Breast epithelium (tissue), 4 donors: ENCODE measurements at regions not wholly inside any gene's neighbourhood (a gene's known extent, or its start where the extent isn't known, plus 50 kb on each side); places are given as distances from the start of the nearest gene placed in this dataset.
A peak's percentile ranks its signal among the peaks of the same experiment; 100 is the strongest.
"Not testable (repeated sequence)": the region's sequence is repeated elsewhere in the genome, so short reads cannot be mapped to it uniquely, and the experiment has no call there.

Source experiments
- DNase-seq, 2 donors: peaks; one replicate each; pipeline ENCODE4 v3.0.0-alpha.2; 2019; ENCODE audit warnings: low spot score in 2 of 2
- H3K27ac ChIP-seq, 2 donors: fragments of 200-600 bp; sonication (generic) in 1 of 2; one replicate each; pipeline ENCODE4 v1.5.1; 2016 to 2019; ENCODE audit warnings: mild to moderate bottlenecking in 1 of 2
- H3K27me3 ChIP-seq, 2 donors: fragments of 200-600 bp; sonication (generic) in 1 of 2; one replicate each; pipeline versions ENCODE4 v1.5.1 to v1.6.0; 2017 to 2019; ENCODE audit warnings: control low read depth in 1 of 2, mild to moderate bottlenecking in 1 of 2
- H3K36me3 ChIP-seq: fragments of 200-600 bp; one replicate; pipeline ENCODE4 v1.5.1; 2019
- H3K4me1 ChIP-seq, 2 donors: fragments of 200-600 bp; sonication (generic); one replicate each; pipeline ENCODE4 v1.5.1; 2016 to 2019; ENCODE audit warnings: control low read depth in 1 of 2
- H3K4me3 ChIP-seq, 3 donors: fragments of 200-600 bp; sonication (generic); 1 replicate in 2 of 3; 2 replicates in 1 of 3; pipeline ENCODE4 v1.5.1; 2016 to 2019; ENCODE audit warnings: mild to moderate bottlenecking in 3 of 3, moderate library complexity in 2 of 3
- H3K9me3 ChIP-seq, 2 donors: fragments of 200-600 bp; sonication (generic) in 1 of 2; one replicate each; pipeline ENCODE4 v1.5.1; 2016 to 2019; ENCODE audit warnings: control low read depth in 1 of 2
- POLR2A ChIP-seq: fragments of 450-650 bp; IDR thresholded peaks from one replicate; pipeline ENCODE4 v1.6.1; 2016; ENCODE audit warnings: antibody characterized with exemption, mild to moderate bottlenecking, moderate library complexity
- POLR2AphosphoS5 ChIP-seq, 3 donors: sonication (generic); formaldehyde crosslinking; IDR thresholded peaks; one replicate each; pipeline ENCODE4 v1.6.1; 2017; ENCODE audit warnings: antibody characterized with exemption in 3 of 3
- intact Hi-C: fragments of 100-400 bp; cut with DNase I; formaldehyde crosslinking; loops from one replicate; pipeline ENCODE4 v1.15.1; 2023; ENCODE audit warnings: low total_unique reads
- TF ChIP-seq, protein P1 (sequence below), 3 donors: fragments of 450-650 bp; IDR thresholded peaks; one replicate each; pipeline ENCODE4 v1.5.1; 2016 to 2017; ENCODE audit warnings: antibody characterized with exemption in 3 of 3, mild to moderate bottlenecking in 3 of 3, moderate library complexity in 3 of 3

DNA sequence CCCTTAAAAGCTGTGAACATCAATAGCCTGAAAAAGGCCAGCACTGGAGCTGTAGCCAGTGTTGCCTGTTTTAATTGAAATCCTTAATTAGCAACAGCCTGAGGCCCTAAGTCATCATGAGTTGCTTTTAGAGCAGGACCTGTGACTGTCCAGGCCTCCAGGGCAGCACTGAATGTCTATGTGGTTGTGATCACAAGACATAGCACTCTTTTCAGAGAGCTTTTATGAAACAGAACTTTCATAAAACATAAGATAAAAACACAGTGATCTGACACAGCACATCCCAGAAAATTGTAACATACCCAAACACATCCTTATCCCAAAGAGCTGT lies 85.5 kb upstream of the MYO10 start:
- Histone ChIP-seq H3K4me1 (no peaks in the 10 kb centered on the region), H3K27me3 (no peaks in the 10 kb centered on the region), H3K36me3 (no peaks in the 10 kb centered on the region), H3K27ac (peak overlapping the region; percentile 18 to 41), H3K9me3 (no peaks in the 10 kb centered on the region), H3K4me3 (no peak overlapping the region)
- no peak for TF ChIP-seq POLR2AphosphoS5 (IDR thresholded peaks at IDR 0.05)
- TF ChIP-seq, protein P1, sequence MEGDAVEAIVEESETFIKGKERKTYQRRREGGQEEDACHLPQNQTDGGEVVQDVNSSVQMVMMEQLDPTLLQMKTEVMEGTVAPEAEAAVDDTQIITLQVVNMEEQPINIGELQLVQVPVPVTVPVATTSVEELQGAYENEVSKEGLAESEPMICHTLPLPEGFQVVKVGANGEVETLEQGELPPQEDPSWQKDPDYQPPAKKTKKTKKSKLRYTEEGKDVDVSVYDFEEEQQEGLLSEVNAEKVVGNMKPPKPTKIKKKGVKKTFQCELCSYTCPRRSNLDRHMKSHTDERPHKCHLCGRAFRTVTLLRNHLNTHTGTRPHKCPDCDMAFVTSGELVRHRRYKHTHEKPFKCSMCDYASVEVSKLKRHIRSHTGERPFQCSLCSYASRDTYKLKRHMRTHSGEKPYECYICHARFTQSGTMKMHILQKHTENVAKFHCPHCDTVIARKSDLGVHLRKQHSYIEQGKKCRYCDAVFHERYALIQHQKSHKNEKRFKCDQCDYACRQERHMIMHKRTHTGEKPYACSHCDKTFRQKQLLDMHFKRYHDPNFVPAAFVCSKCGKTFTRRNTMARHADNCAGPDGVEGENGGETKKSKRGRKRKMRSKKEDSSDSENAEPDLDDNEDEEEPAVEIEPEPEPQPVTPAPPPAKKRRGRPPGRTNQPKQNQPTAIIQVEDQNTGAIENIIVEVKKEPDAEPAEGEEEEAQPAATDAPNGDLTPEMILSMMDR (IDR thresholded peaks at IDR 0.05), result no peak
- intact Hi-C loops, result no loop called here
- peak in 1 of 2 donors; percentile 24 for DNase-seq

DNA sequence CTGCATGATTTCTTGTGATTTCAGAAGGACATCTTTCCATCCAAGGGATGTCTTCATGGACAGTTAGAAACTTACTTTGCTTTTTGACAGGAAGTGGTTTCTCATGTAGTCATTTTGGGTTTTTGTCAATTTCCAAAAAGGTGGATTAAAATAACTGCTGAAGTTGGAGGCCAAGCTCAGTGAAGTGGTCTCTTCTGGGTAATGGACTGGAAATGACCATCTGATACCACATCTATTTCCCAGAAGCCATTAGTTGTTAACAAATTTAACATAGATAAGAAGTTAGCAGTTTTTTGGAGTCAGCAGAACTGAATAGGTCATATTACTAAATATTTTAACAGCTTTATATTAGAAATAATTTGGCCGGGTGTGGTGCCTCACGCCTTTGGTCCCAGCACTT lies 86.2 kb upstream of the MYO10 start:
- intact Hi-C loops, result no loop called here
- H3K4me3 ChIP-seq, result no peak overlapping the region
- no peak overlapping the region for H3K27ac ChIP-seq
- H3K36me3 ChIP-seq, result no peaks in the 10 kb centered on the region
- no peaks in the 10 kb centered on the region for H3K4me1 ChIP-seq
- H3K27me3 ChIP-seq, result no peaks in the 10 kb centered on the region
- DNase-seq, result no peak
- no peaks in the 10 kb centered on the region for H3K9me3 ChIP-seq
- no peak for TF ChIP-seq POLR2A
- no peak for TF ChIP-seq POLR2AphosphoS5 (IDR thresholded peaks at IDR 0.05)
- TF ChIP-seq, protein P1 (IDR thresholded peaks at IDR 0.05), result no peak

DNA sequence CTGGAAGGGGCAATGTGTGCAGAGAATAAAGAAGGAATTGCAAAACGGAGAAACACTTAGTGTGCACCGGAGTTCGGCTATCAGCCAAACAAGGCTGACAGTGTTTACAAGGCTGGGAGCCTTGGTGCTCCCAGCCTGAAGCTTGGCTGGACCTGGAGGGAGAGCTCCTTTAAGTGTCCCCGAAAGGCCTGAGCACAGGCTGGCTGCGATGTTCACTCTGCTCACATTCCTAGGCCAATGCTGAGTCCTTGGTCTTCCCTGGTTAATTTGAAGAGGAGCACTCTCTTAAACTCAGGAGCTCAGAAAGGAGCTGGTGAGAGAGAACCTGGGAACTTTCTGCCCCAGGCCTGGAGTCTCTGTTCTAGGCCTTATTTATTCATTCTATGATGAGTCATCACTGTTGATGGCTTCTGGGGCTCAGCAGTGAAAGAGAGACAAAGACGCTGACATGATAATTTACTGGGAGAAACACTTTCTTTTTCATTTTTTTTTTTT lies 88.6 kb upstream of the MYO10 start:
- Histone ChIP-seq H3K27ac (no peak overlapping the region), H3K36me3 (no peaks in the 10 kb centered on the region), H3K27me3 (no peaks in the 10 kb centered on the region), H3K9me3 (no peaks in the 10 kb centered on the region), H3K4me1 (no peaks in the 10 kb centered on the region), H3K4me3 (no peak overlapping the region)
- TF ChIP-seq, protein P1 (IDR thresholded peaks at IDR 0.05), result no peak
- no peak for TF ChIP-seq POLR2A
- TF ChIP-seq POLR2AphosphoS5 (IDR thresholded peaks at IDR 0.05), result no peak
- no peak for DNase-seq
- intact Hi-C loops, result no loop called here

DNA sequence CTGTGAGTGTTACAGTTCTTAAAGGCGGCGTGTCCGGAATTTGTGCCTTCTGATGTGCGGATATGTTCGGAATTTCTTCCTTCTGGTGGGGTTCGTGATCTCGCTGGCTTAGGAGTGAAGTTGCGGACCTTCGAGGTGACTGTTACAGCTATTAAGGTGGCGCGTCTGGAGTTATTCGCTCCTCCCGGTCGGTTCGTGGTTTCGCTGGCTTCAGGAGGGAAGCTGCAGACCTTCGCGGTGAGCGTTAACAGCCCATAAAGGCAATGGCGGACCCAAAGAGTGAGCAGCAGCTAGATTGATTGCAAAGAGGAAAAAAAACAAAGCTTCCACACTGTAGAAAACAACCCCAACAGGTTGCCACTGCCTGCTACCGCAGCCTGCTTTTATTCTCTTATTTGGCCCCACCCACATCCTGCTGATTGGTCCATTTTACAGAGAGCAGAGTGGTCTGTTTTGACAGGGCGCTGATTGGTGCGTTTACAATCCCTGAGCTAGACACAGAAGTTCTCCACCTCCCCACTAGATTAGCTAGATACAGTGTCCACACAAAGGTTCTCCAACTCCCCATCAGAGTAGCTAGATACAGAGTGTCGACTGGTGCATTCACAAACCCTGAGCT lies 95.7 kb upstream of the MYO10 start:
- H3K9me3 ChIP-seq, H3K4me1 ChIP-seq, H3K27me3 ChIP-seq, H3K4me3 ChIP-seq, H3K36me3 ChIP-seq, intact Hi-C loops, DNase-seq, H3K27ac ChIP-seq: not testable (repeated sequence)

DNA sequence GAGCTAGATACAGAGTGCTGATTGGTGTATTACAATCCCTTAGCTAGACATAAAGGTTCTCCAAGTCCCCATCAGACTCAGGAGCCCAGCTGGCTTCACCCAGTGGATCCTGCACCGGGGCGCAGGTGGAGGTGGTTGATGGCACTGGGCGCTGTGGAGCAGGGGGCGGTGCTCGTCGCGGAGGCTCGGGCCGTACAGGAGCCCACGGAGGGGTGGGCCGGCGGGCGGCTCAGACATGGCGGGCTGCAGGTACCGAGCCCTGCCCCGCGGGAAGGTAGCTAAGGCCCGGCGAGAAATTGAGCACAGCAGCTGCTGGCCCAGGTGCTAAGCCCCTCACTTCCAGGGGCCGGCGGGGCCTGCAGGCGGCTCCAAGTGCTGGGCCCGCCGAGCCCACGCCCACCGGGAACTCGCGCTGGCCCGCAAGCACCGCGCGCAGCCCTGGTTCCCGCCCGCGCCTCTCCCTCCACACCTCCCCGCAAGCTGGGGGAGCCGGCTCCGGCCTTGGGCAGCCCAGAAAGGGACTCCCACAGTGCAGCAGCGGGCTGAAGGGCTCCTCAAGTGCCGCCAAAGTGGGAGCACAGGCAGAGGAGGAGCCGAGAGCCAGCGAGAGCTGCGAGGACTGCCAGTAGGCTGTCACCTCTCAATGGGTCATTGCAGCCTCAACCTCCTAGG lies 96.4 kb upstream of the MYO10 start:
- H3K27me3 ChIP-seq, H3K4me1 ChIP-seq, DNase-seq, H3K27ac ChIP-seq, H3K36me3 ChIP-seq, H3K4me3 ChIP-seq, intact Hi-C loops, H3K9me3 ChIP-seq: not testable (repeated sequence)

DNA sequence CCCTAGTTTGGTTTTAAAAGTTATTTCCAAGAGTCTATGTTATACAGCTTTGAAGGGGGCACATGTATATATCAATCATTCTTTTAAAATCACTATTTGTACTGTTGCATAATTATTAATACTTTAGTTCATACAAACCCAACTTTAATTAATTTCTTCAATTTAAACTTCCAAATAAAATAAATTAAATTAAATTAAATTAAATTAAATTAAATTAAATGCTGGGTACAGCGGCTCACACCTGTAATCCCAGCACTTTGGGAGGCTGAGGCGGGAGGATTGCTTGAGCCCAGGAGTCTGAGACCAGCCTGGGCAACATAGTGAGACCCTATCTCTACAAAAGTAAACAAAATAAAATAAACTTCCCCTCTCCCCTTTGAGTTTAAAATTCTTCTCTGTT lies 98.9 kb upstream of the MYO10 start:
- H3K27me3 ChIP-seq, H3K36me3 ChIP-seq, intact Hi-C loops, DNase-seq, H3K9me3 ChIP-seq, H3K4me3 ChIP-seq, H3K4me1 ChIP-seq, H3K27ac ChIP-seq: not testable (repeated sequence)
